Gastrocnemius medialis (tissue), 4 donors: ENCODE measurements at regions not wholly inside any gene's neighbourhood (a gene's known extent, or its start where the extent isn't known, plus 50 kb on each side); places are given as distances from the start of the nearest gene placed in this dataset.

Source experiments
- CTCF ChIP-seq, 5 experiments: fragments of 450-650 bp in 3 of 5; fragments of 200-600 bp in 2 of 5; sonication (generic) in 2 of 5; IDR thresholded peaks in 4 of 5; conservative IDR thresholded peaks in 1 of 5; 1 replicate in 4 of 5; 2 replicates in 1 of 5; pipeline ENCODE4 v1.5.1; 2016 to 2019; ENCODE audit warnings: antibody characterized with exemption in 5 of 5, mild to moderate bottlenecking in 3 of 5, moderate library complexity in 3 of 5
- POLR2A ChIP-seq, 2 donors: fragments of 450-650 bp; IDR thresholded peaks; one replicate each; pipeline ENCODE4 v1.6.1; 2017; ENCODE audit warnings: antibody characterized with exemption in 2 of 2, mild to moderate bottlenecking in 2 of 2, moderate library complexity in 2 of 2

GRCh38 chrX:5180135-5180741 lies 1048.4 kb downstream of the NLGN4X start:
- TF ChIP-seq POLR2A (IDR thresholded peaks at IDR 0.05), result no peak
- TF ChIP-seq CTCF (IDR thresholded peaks at IDR 0.05 in 4 of 5, conservative IDR thresholded peaks at IDR 0.05 in 1 of 5), result no peak
